Neural cell (in vitro differentiated cells): ENCODE measurements at regions not wholly inside any gene's neighbourhood (a gene's known extent, or its start where the extent isn't known, plus 50 kb on each side); places are given as distances from the start of the nearest gene placed in this dataset.

Experiments
- H2AFZ ChIP-seq: fragments of 200-600, 300-800 bp; sonication (generic), shearing (Covaris generic); 2 replicates; pipeline ENCODE4 v1.6.0; 2014; ENCODE audit warnings: low read depth, mild to moderate bottlenecking, antibody characterized with exemption, low read length, moderate library complexity
- H3F3A ChIP-seq: fragments of 200-600 bp; shearing (Covaris generic); 2 replicates; pipeline ENCODE4 v1.6.1; 2016; ENCODE audit warnings: mild to moderate bottlenecking, moderate library complexity, mixed read lengths, antibody characterized with exemption, low read length; ENCODE audit not compliant: insufficient read depth, poor library complexity, severe bottlenecking
- H3K27ac ChIP-seq: fragments of 200-600, 300-800 bp; sonication (generic), shearing (Covaris generic); 2 replicates; pipeline ENCODE4 v1.5.1; 2014; ENCODE audit warnings: mild to moderate bottlenecking, low read length, moderate library complexity
- H3K27me3 ChIP-seq: fragments of 300-800, 200-600 bp; sonication (generic), shearing (Covaris generic); 2 replicates; pipeline ENCODE4 v1.6.0; 2014; ENCODE audit warnings: mild to moderate bottlenecking, low read depth, low read length, moderate library complexity; ENCODE audit not compliant: insufficient read depth
- H3K36me3 ChIP-seq: fragments of 300-800, 200-600 bp; sonication (generic), shearing (Covaris generic); 2 replicates; pipeline ENCODE4 v1.5.1; 2014; ENCODE audit warnings: mild to moderate bottlenecking, antibody characterized with exemption, low read length, moderate library complexity; ENCODE audit not compliant: insufficient read depth
- H3K4me2 ChIP-seq: fragments of 300-800, 200-600 bp; sonication (generic), shearing (Covaris generic); 2 replicates; pipeline ENCODE4 v1.6.0; 2014; ENCODE audit warnings: mild to moderate bottlenecking, low read length
- H3K4me3 ChIP-seq: fragments of 300-800, 200-600 bp; sonication (generic), shearing (Covaris generic); 2 replicates; pipeline ENCODE4 v1.5.1; 2014; ENCODE audit warnings: mild to moderate bottlenecking, low read length, moderate library complexity
- H3K79me2 ChIP-seq: fragments of 200-600 bp; shearing (Covaris generic); replicated peaks from 2 replicates; pipeline ENCODE4 v1.6.0; 2014; ENCODE audit warnings: mild to moderate bottlenecking, low read length, moderate library complexity; ENCODE audit not compliant: insufficient read depth
- H3K9ac ChIP-seq: fragments of 300-800, 200-600 bp; sonication (generic), shearing (Covaris generic); 2 replicates; pipeline ENCODE4 v1.6.1; 2016; ENCODE audit warnings: mild to moderate bottlenecking, low read length, mixed read lengths
- H3K9me2 ChIP-seq: fragments of 200-600 bp; shearing (Covaris generic); 2 replicates; pipeline ENCODE4 v1.6.1; 2016; ENCODE audit warnings: mild to moderate bottlenecking, low read length, mixed read lengths; ENCODE audit not compliant: insufficient read depth
- H3K9me3 ChIP-seq: fragments of 200-600, 300-800 bp; sonication (generic), shearing (Covaris generic); 2 replicates; pipeline ENCODE4 v1.6.1; 2016; ENCODE audit warnings: mild to moderate bottlenecking, mixed run types, low read length, moderate library complexity, mixed read lengths
- H4K20me1 ChIP-seq: fragments of 200-600 bp; shearing (Covaris generic); 2 replicates; pipeline ENCODE4 v1.6.1; 2016; ENCODE audit warnings: mild to moderate bottlenecking, mixed run types; ENCODE audit not compliant: insufficient read depth
- EP300 ChIP-seq: fragments of 450-650 bp; conservative IDR thresholded peaks from 2 replicates; pipeline ENCODE4 v1.6.1; 2014; ENCODE audit warnings: antibody characterized with exemption, mild to moderate bottlenecking, moderate library complexity; ENCODE audit not compliant: poor library complexity, severe bottlenecking
- EZH2 ChIP-seq: fragments of 200-600, 300-800 bp; shearing (Covaris generic), sonication (generic); IDR thresholded peaks from 2 replicates; pipeline ENCODE4 v1.6.1; 2014; ENCODE audit warnings: antibody characterized with exemption, low read length, borderline replicate concordance, mild to moderate bottlenecking; ENCODE audit not compliant: insufficient read depth, poor library complexity, severe bottlenecking
- MXI1 ChIP-seq: fragments of 450-650 bp; conservative IDR thresholded peaks from 2 replicates; pipeline ENCODE4 v1.6.1; 2014; ENCODE audit warnings: antibody characterized with exemption, mild to moderate bottlenecking; ENCODE audit not compliant: poor library complexity, severe bottlenecking
- POLR2AphosphoS5 ChIP-seq: IDR thresholded peaks from 2 replicates; pipeline ENCODE4 v1.6.1; 2012
- RAD21 ChIP-seq: fragments of 450-650 bp; conservative IDR thresholded peaks from 2 replicates; pipeline ENCODE4 v1.6.1; 2014; ENCODE audit warnings: antibody characterized with exemption, mild to moderate bottlenecking, moderate library complexity
- SMC3 ChIP-seq: fragments of 450-650 bp; conservative IDR thresholded peaks from 2 replicates; pipeline ENCODE4 v1.6.1; 2014; ENCODE audit warnings: antibody characterized with exemption, mild to moderate bottlenecking, moderate library complexity; ENCODE audit not compliant: poor library complexity
- TAF1 ChIP-seq: IDR thresholded peaks from 2 replicates; pipeline ENCODE4 v1.6.1; 2012; ENCODE audit warnings: low read depth
- TF ChIP-seq, protein P1 (sequence below): IDR thresholded peaks from 2 replicates; pipeline ENCODE4 v1.6.1; 2012; ENCODE audit warnings: borderline replicate concordance
- TF ChIP-seq, protein P2 (sequence below): fragments of 450-650 bp; IDR thresholded peaks from 2 replicates; pipeline ENCODE4 v1.5.1; 2014; ENCODE audit warnings: antibody characterized with exemption, mild to moderate bottlenecking, moderate library complexity; ENCODE audit not compliant: poor library complexity, severe bottlenecking

DNA sequence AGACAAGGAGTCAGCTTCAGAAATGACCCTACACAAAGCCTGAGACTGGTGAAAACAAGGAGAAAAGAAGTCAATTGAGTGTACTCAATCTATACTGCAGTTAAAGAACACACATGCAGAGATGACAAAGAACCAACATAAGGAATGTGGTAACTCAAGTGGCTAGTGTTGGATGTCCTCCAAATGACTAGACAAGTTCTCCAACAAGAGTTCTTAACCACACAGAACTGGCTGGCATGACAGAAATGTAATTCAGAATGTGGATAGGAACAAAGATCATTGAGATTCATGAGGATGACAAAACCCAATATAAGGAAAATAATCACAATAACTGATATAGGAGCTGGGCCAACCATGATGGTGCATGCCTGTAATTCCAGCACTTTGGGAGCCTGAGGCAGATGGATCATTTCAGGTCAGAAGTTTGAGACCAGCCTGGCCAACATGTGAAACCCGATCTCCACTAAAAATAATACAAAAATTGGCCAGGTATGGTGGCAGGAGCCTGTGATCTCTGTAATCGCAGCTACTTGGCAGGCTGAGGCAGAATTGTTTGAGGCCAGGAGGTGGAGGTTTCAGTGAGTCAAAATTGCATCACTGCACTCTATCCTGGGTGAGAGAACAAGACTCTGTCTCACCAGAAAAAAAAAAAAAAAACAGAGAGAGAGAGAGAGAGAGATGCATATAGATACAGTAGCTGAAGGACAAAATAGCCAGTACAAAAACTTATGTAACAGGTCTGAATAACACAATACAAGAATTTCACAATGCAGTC, 1263.6 kb downstream of the CDY2B start:
- no peak overlapping the region for H3K27ac ChIP-seq
- H3K27me3 ChIP-seq: no peaks in the 10 kb centered on the region
- H3K9me3 ChIP-seq: no peaks in the 10 kb centered on the region
- no peaks in the 10 kb centered on the region for H3K79me2 ChIP-seq
- H3K36me3 ChIP-seq: no peaks in the 10 kb centered on the region
- no peaks in the 10 kb centered on the region for H3F3A ChIP-seq
- no peak overlapping the region for H3K4me3 ChIP-seq
- no peak overlapping the region for H2AFZ ChIP-seq
- H3K4me2 ChIP-seq: no peak overlapping the region
- TF ChIP-seq, protein P1, sequence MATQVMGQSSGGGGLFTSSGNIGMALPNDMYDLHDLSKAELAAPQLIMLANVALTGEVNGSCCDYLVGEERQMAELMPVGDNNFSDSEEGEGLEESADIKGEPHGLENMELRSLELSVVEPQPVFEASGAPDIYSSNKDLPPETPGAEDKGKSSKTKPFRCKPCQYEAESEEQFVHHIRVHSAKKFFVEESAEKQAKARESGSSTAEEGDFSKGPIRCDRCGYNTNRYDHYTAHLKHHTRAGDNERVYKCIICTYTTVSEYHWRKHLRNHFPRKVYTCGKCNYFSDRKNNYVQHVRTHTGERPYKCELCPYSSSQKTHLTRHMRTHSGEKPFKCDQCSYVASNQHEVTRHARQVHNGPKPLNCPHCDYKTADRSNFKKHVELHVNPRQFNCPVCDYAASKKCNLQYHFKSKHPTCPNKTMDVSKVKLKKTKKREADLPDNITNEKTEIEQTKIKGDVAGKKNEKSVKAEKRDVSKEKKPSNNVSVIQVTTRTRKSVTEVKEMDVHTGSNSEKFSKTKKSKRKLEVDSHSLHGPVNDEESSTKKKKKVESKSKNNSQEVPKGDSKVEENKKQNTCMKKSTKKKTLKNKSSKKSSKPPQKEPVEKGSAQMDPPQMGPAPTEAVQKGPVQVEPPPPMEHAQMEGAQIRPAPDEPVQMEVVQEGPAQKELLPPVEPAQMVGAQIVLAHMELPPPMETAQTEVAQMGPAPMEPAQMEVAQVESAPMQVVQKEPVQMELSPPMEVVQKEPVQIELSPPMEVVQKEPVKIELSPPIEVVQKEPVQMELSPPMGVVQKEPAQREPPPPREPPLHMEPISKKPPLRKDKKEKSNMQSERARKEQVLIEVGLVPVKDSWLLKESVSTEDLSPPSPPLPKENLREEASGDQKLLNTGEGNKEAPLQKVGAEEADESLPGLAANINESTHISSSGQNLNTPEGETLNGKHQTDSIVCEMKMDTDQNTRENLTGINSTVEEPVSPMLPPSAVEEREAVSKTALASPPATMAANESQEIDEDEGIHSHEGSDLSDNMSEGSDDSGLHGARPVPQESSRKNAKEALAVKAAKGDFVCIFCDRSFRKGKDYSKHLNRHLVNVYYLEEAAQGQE: no peak
- no peak for TF ChIP-seq SMC3
- TF ChIP-seq MXI1: no peak
- TF ChIP-seq EP300: no peak
- no peak for TF ChIP-seq POLR2AphosphoS5
- no peaks in the 10 kb centered on the region for H4K20me1 ChIP-seq
- no peak overlapping the region for H3K9ac ChIP-seq
- no peaks in the 10 kb centered on the region for H3K9me2 ChIP-seq

DNA sequence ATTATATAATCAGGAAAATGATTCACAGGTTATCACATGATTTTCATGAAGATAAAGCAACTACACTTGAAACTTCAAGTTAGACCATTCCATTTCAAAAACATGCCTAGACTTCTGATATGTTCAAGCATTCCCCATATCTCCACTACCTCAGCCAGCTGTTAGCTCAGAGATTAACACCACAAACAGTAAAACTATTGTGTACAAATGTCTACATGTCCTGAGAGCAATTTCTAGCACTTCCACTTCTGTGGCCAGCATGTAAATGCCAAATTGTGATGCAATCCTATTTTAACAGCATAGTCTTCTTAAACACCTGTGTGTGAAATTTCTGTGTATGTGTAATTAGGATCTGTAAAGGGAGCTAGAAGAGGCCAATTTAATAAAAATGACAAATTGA, 1271.3 kb downstream of the CDY2B start:
- Histone ChIP-seq H4K20me1 (no peaks in the 10 kb centered on the region), H3K79me2 (no peaks in the 10 kb centered on the region), H3K9me3 (no peaks in the 10 kb centered on the region), H3K4me3 (no peak overlapping the region), H2AFZ (no peak overlapping the region), H3K27me3 (no peaks in the 10 kb centered on the region), H3F3A (no peaks in the 10 kb centered on the region), H3K27ac (no peak overlapping the region), H3K9me2 (no peaks in the 10 kb centered on the region), H3K36me3 (no peaks in the 10 kb centered on the region), H3K9ac (no peak overlapping the region), H3K4me2 (no peak overlapping the region)
- TF ChIP-seq, protein P2, sequence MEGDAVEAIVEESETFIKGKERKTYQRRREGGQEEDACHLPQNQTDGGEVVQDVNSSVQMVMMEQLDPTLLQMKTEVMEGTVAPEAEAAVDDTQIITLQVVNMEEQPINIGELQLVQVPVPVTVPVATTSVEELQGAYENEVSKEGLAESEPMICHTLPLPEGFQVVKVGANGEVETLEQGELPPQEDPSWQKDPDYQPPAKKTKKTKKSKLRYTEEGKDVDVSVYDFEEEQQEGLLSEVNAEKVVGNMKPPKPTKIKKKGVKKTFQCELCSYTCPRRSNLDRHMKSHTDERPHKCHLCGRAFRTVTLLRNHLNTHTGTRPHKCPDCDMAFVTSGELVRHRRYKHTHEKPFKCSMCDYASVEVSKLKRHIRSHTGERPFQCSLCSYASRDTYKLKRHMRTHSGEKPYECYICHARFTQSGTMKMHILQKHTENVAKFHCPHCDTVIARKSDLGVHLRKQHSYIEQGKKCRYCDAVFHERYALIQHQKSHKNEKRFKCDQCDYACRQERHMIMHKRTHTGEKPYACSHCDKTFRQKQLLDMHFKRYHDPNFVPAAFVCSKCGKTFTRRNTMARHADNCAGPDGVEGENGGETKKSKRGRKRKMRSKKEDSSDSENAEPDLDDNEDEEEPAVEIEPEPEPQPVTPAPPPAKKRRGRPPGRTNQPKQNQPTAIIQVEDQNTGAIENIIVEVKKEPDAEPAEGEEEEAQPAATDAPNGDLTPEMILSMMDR: no peak
- TF ChIP-seq SMC3: no peak
- no peak for TF ChIP-seq MXI1
- TF ChIP-seq TAF1: no peak
- TF ChIP-seq, protein P1: no peak
- no peak for TF ChIP-seq POLR2AphosphoS5
- no peak for TF ChIP-seq EP300
- no peak for TF ChIP-seq RAD21
- TF ChIP-seq EZH2: no peak
